ENCODE measurements at regions not wholly inside any gene's neighbourhood (a gene's known extent, or its start where the extent isn't known, plus 50 kb on each side); places are given as distances from the start of the nearest gene placed in this dataset.

DNA sequence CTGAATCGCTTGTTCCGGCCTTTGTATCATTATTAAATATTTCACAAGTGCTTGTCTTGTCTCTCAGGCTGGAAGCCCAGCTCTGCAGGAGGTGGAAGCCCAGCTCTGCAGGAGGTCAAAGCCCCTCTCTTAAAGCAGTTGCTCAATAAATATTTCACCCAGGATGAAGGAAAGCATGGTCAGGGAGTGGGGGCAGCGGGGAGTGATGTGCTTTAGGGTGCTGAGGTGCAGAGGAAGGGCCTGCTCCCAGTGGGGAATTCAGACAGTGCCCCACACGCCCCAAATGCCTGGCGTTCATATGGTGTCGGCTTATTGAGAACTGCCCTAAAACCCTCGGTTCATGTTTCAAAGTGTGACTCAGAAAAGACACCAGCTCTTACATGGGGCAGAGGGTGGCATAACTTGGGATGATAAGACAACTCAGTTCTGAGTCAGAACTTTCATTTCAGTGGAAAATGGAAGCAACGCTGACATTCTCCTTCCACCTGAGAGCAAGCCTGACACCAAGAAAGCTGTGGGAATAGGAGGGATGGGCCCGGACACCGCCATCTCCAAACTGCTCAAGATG is 114.3 kb upstream of the DAP start:
- 83% methylated on average over 10 of the region's 10 CpGs; no CpG with 5 or more reads in 1 of the 2 experiments for WGBS, 2 experiments (ENCODE audit: extremely low coverage in 1 of 2, insufficient coverage in 1 of 2, insufficient read length in 1 of 2, insufficient replicate concordance in 2 of 2, low coverage in 1 of 2, low lambda C conversion rate in 2 of 2, missing lambda C conversion rate in 1 of 2)
- no peak overlapping the region for H4K8ac ChIP-seq (ENCODE audit: extremely low read depth, insufficient read depth, low read length)
- H3K56ac ChIP-seq (replicated peaks; ENCODE audit: insufficient read length, low read depth, low read length), result no peak overlapping the region
- TF ChIP-seq SP4 (IDR thresholded peaks at IDR 0.05; ENCODE audit: low read length) (no peak), CBX5 (IDR thresholded peaks at IDR 0.05; ENCODE audit: low read depth, low read length) (no peak)
- no peaks in the 10 kb centered on the region for H3K9me3 ChIP-seq (ENCODE audit: insufficient read depth in 2 of 2, low read depth in 1 of 2, low read length in 1 of 2)
- H3K4me1 ChIP-seq (replicated peaks in 1 of 4; ENCODE audit: control insufficient read depth in 3 of 4, insufficient read depth in 4 of 4, low read length in 3 of 4), result no peaks in the 10 kb centered on the region
- no peak overlapping the region for H3K23ac ChIP-seq (ENCODE audit: insufficient read length)
- H3K79me1 ChIP-seq (ENCODE audit: low read depth, low read length), result no peaks in the 10 kb centered on the region
- no peak overlapping the region for H3K18ac ChIP-seq (ENCODE audit: extremely low read depth, low read length)
- H3K79me2 ChIP-seq (ENCODE audit: control insufficient read depth in 1 of 2, insufficient read depth in 2 of 2, low read length in 2 of 2), result no peaks in the 10 kb centered on the region
- H3K36me3 ChIP-seq (ENCODE audit: control insufficient read depth in 2 of 4, insufficient read depth in 4 of 4, low read length in 3 of 4), result no peaks in the 10 kb centered on the region
- no peak overlapping the region for H3K4me3 ChIP-seq (ENCODE audit: extremely low read depth in 1 of 4, insufficient read depth in 2 of 4, low read depth in 3 of 4, low read length in 4 of 4)
- FAIRE-seq (no peak), DNase-seq (ENCODE audit: low read depth in 1 of 2, low spot score in 2 of 2) (no peak)
- no peak overlapping the region for H4K5ac ChIP-seq (ENCODE audit: insufficient read length, low read depth, low read length)
- no peak overlapping the region; the same call in 1 of the 2 replicates for H2BK20ac ChIP-seq (ENCODE audit: low read length)
- no peak overlapping the region for H3K27ac ChIP-seq (ENCODE audit: low read depth, low read length)
- POLR2A ChIA-PET (ENCODE audit: partially characterized antibody), result no interaction called here
- no peak overlapping the region for H2BK12ac ChIP-seq (ENCODE audit: low read depth, low read length)
- no peak overlapping the region for H3K9ac ChIP-seq (replicated peaks in 1 of 4; ENCODE audit: extremely low read depth in 1 of 4, low read depth in 3 of 4, low read length in 3 of 4)
- no peak overlapping the region for H2BK15ac ChIP-seq (ENCODE audit: low read length)
- H4K91ac ChIP-seq (replicated peaks; ENCODE audit: insufficient read length, low read length), result no peak overlapping the region
- no peak overlapping the region for H2AK5ac ChIP-seq (ENCODE audit: low read depth, low read length)
- no peak overlapping the region for H3K4me2 ChIP-seq (ENCODE audit: insufficient read depth in 1 of 2, low read depth in 2 of 2, low read length in 2 of 2)
- H3K23me2 ChIP-seq (ENCODE audit: low read depth, low read length), result no peaks in the 10 kb centered on the region; the same call in none of the 2 replicates
- H2BK120ac ChIP-seq (replicated peaks; ENCODE audit: low read depth, low read length), result no peak overlapping the region
- CTCF ChIA-PET (ENCODE audit: partially characterized antibody), result interaction anchor here (0.8 to 1.7 kb wide), 7 partner anchors 8 to 241 kb away, joined by 3 to 6 read pairs (median 5); no protein-coding TSS in a partner anchor
- H3K4ac ChIP-seq (replicated peaks; ENCODE audit: insufficient read length, low read depth, low read length), result no peak overlapping the region
- no peak overlapping the region for H2BK5ac ChIP-seq (ENCODE audit: low read depth, low read length)
- H3K27me3 ChIP-seq (replicated peaks in 1 of 4; ENCODE audit: control insufficient read depth in 3 of 4, extremely low read depth in 1 of 4, insufficient read depth in 3 of 4, low read length in 3 of 4), result no peaks in the 10 kb centered on the region
- H3K14ac ChIP-seq (ENCODE audit: insufficient read length), result no peak overlapping the region
- peak overlapping the region; percentile 76 for H2AFZ ChIP-seq (ENCODE audit: low read length)
- H4K20me1 ChIP-seq (replicated peaks in 1 of 2; ENCODE audit: control insufficient read depth in 1 of 2, insufficient read depth in 2 of 2, low read length in 2 of 2), result no peaks in the 10 kb centered on the region

Measured in H1 (cell line).